Common myeloid progenitor, CD34-positive (primary cell): ENCODE measurements at regions not wholly inside any gene's neighbourhood (a gene's known extent, or its start where the extent isn't known, plus 50 kb on each side); places are given as distances from the start of the nearest gene placed in this dataset.

ENCODE experiments used
- CTCF ChIA-PET: fragments of 350-600 bp; sonication (Branson Sonifier 250); formaldehyde crosslinking; loops from one replicate; lab custom pipeline; 2021; ENCODE audit warnings: antibody characterized with exemption; lab: Charles Lee
- POLR2A ChIA-PET: fragments of 350-600 bp; sonication (Branson Sonifier 250); formaldehyde crosslinking; loops from one replicate; lab custom pipeline; 2021; ENCODE audit warnings: antibody characterized with exemption; lab: Charles Lee
- DNase-seq, 3 donors: peaks; one replicate each; pipeline versions ENCODE4 v3.0.0 to v3.0.0-alpha.2; 2013
- H3K27ac ChIP-seq, 2 experiments: 1 replicate in 1 of 2; 2 replicates in 1 of 2; pipeline ENCODE4 v1.7.0; 2013; ENCODE audit warnings: inconsistent platforms in 2 of 2, low read length in 2 of 2, mild to moderate bottlenecking in 2 of 2, low read depth in 1 of 2, moderate library complexity in 1 of 2; ENCODE audit not compliant: severe bottlenecking in 2 of 2, insufficient read depth in 1 of 2, poor library complexity in 1 of 2
- H3K27me3 ChIP-seq, 5 experiments: replicated peaks in 2 of 5; 1 replicate in 3 of 5; 2 replicates in 2 of 5; pipeline versions ENCODE4 v1.6.1 to v1.7.0; 2013; ENCODE audit warnings: low read length in 4 of 5, mild to moderate bottlenecking in 2 of 5, moderate library complexity in 2 of 5, inconsistent platforms in 1 of 5; ENCODE audit not compliant: insufficient read depth in 5 of 5, control insufficient read depth in 4 of 5
- H3K36me3 ChIP-seq, 4 experiments: 1 replicate in 2 of 4; 2 replicates in 2 of 4; pipeline versions ENCODE4 v1.6.1 to v1.7.0; 2013; ENCODE audit warnings: low read length in 3 of 4, control low read depth in 1 of 4, mild to moderate bottlenecking in 1 of 4; ENCODE audit not compliant: control insufficient read depth in 4 of 4, insufficient read depth in 4 of 4
- H3K4me1 ChIP-seq, 4 experiments: 1 replicate in 3 of 4; 2 replicates in 1 of 4; pipeline versions ENCODE4 v1.6.1 to v1.7.1; 2013; ENCODE audit warnings: low read length in 3 of 4, mild to moderate bottlenecking in 3 of 4, control low read depth in 1 of 4, inconsistent platforms in 1 of 4, moderate library complexity in 1 of 4; ENCODE audit not compliant: control insufficient read depth in 4 of 4, insufficient read depth in 4 of 4; ENCODE audit errors: control extremely low read depth in 1 of 4
- H3K4me3 ChIP-seq, 7 experiments: 1 replicate in 4 of 7; 2 replicates in 3 of 7; pipeline versions ENCODE4 v1.5.1 to v1.7.0; 2013; ENCODE audit warnings: mild to moderate bottlenecking in 7 of 7, low read length in 6 of 7, moderate library complexity in 6 of 7, inconsistent platforms in 2 of 7, low read depth in 2 of 7, control low read depth in 1 of 7; ENCODE audit not compliant: insufficient read depth in 4 of 7, control insufficient read depth in 1 of 7; ENCODE audit errors: extremely low read depth in 1 of 7
- H3K9me3 ChIP-seq, 5 experiments: 1 replicate in 4 of 5; 2 replicates in 1 of 5; pipeline versions ENCODE4 v1.6.1 to v1.7.1; 2013; ENCODE audit warnings: low read length in 4 of 5, mild to moderate bottlenecking in 2 of 5, inconsistent platforms in 1 of 5, low read depth in 1 of 5, moderate library complexity in 1 of 5; ENCODE audit not compliant: control insufficient read depth in 4 of 5, insufficient read depth in 2 of 5; ENCODE audit errors: control extremely low read depth in 1 of 5
- WGBS: methylation state at CpG from one replicate; pipeline ENCODE4 v1.1.5; 2013; ENCODE audit not compliant: insufficient coverage; 5-methylcytosine and 5-hydroxymethylcytosine counted together

DNA sequence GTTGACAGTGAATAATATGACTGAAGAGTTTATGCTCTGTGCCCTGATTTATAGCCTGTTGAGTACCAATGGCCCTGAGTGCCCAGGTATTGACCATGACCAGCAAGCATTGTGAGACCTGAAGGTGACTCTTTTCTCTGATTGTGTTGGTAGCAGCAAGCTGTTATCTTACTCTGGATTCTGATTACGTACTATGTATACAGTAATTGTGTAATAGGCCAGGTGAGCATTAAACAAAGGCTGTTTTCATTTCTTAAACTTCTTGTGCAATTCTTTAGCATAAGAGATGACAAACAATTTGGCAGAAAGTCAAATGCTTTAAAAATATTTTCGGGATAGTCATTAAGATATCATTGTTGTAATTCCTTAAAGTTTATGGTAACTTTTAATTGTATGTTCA lies 111.7 kb upstream of the PTPRK start:
- ChIA-PET POLR2A (no interaction called here), CTCF (no interaction called here)
- peaks cover 0 to 2% (median 0%) of the 10 kb centered on the region in 5 experiments for H3K27me3 ChIP-seq
- no peak overlapping the region for H3K27ac ChIP-seq
- H3K36me3 ChIP-seq = no peaks in the 10 kb centered on the region
- no peak overlapping the region for H3K4me3 ChIP-seq
- DNase-seq = no peak
- no peaks in the 10 kb centered on the region for H3K9me3 ChIP-seq
- H3K4me1 ChIP-seq = no peaks in the 10 kb centered on the region
- WGBS = no CpG with 5 or more reads among the region's 2 CpGs

DNA sequence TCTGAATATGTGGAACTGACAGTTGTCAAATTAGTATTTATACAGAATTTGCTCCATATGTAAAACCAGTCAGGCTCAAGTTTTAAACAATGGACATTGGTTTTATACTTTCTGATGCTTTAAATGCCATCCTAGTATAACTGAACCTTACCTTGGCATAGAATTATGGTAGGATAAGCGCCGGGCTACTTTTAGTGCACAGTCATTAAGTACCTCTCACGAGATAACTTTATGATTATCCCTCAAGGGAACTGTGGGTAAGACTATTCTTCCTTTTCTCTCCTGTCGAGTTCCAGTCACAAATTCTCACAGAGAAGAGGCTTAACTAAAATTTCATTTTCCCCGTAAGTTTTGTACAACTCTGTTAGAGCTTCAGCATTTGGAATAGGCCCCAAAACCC lies 110.6 kb upstream of the PTPRK start:
- POLR2A ChIA-PET = no interaction called here
- WGBS = 85% methylated on average over 5 of the region's 5 CpGs
- Histone ChIP-seq H3K27me3 (peaks cover 0 to 2% (median 0%) of the 10 kb centered on the region in 5 experiments), H3K9me3 (no peaks in the 10 kb centered on the region), H3K36me3 (no peaks in the 10 kb centered on the region), H3K4me1 (no peaks in the 10 kb centered on the region), H3K27ac (no peak overlapping the region), H3K4me3 (no peak overlapping the region)
- DNase-seq = no peak
- CTCF ChIA-PET = no interaction called here

- POLR2A ChIA-PET = no interaction called here
- H3K27me3 ChIP-seq = peaks cover 0 to 2% (median 0%) of the 10 kb centered on the region in 5 experiments
- no peaks in the 10 kb centered on the region for H3K36me3 ChIP-seq
- no peaks in the 10 kb centered on the region for H3K9me3 ChIP-seq
- WGBS = 100% methylated on average over 2 of the region's 3 CpGs
- no peak for DNase-seq
- no peak overlapping the region for H3K27ac ChIP-seq
- H3K4me1 ChIP-seq = no peaks in the 10 kb centered on the region
- H3K4me3 ChIP-seq = no peak overlapping the region
- CTCF ChIA-PET = no interaction called here
These were observed 109.8 kb upstream of the PTPRK start for GRCh38 chr6:128630213-128630612.

GRCh38 chr6:128617285-128617684 lies 96.9 kb upstream of the PTPRK start:
- H3K36me3 ChIP-seq = no peaks in the 10 kb centered on the region
- DNase-seq = no peak
- H3K27me3 ChIP-seq = no peaks in the 10 kb centered on the region
- no peak overlapping the region for H3K27ac ChIP-seq
- ChIA-PET CTCF (no interaction called here), POLR2A (interaction anchor here (0.6 kb wide), 1 partner anchor 16 kb away, joined by 4 read pairs; no protein-coding TSS in a partner anchor)
- no peaks in the 10 kb centered on the region for H3K9me3 ChIP-seq
- WGBS = 100% methylated on average over 1 of the region's 1 CpG
- no peak overlapping the region for H3K4me3 ChIP-seq
- H3K4me1 ChIP-seq = no peaks in the 10 kb centered on the region

GRCh38 chr6:128616342-128616741 lies 95.9 kb upstream of the PTPRK start:
- CTCF ChIA-PET = no interaction called here
- DNase-seq = no peak
- Histone ChIP-seq H3K9me3 (no peaks in the 10 kb centered on the region), H3K36me3 (no peaks in the 10 kb centered on the region), H3K27me3 (no peaks in the 10 kb centered on the region), H3K4me3 (no peak overlapping the region), H3K27ac (no peak overlapping the region), H3K4me1 (no peaks in the 10 kb centered on the region)
- POLR2A ChIA-PET = no interaction called here

- Histone ChIP-seq H3K27me3 (no peaks in the 10 kb centered on the region), H3K36me3 (no peaks in the 10 kb centered on the region), H3K4me3 (no peak overlapping the region), H3K9me3 (peaks cover 0 to 1% (median 0%) of the 10 kb centered on the region in 5 experiments), H3K27ac (no peak overlapping the region), H3K4me1 (no peaks in the 10 kb centered on the region)
- no peak for DNase-seq
- POLR2A ChIA-PET = no interaction called here
- WGBS = 94% methylated on average over 2 of the region's 3 CpGs
- CTCF ChIA-PET = no interaction called here
These were observed 86.2 kb upstream of the PTPRK start for GRCh38 chr6:128606611-128607010.

GRCh38 chr6:128605961-128606360 lies 85.6 kb upstream of the PTPRK start:
- H3K27ac ChIP-seq = no peak overlapping the region
- CTCF ChIA-PET = no interaction called here
- POLR2A ChIA-PET = no interaction called here
- H3K4me1 ChIP-seq = peaks cover 0 to 3% (median 0%) of the 10 kb centered on the region in 4 experiments
- WGBS = no CpG with 5 or more reads among the region's 2 CpGs
- no peaks in the 10 kb centered on the region for H3K36me3 ChIP-seq
- H3K9me3 ChIP-seq = peaks cover 0 to 1% (median 0%) of the 10 kb centered on the region in 5 experiments
- no peak overlapping the region for H3K4me3 ChIP-seq
- no peaks in the 10 kb centered on the region for H3K27me3 ChIP-seq
- DNase-seq = no peak
